H1 (cell line): ENCODE measurements at regions not wholly inside any gene's neighbourhood (a gene's known extent, or its start where the extent isn't known, plus 50 kb on each side); places are given as distances from the start of the nearest gene placed in this dataset.

Experiments
- CTCF ChIA-PET: fragments of 300-600 bp; sonication (Branson Sonifier 250); formaldehyde crosslinking; loops from one replicate; lab custom pipeline; 2021; ENCODE audit not compliant: partially characterized antibody; lab: Charles Lee
- POLR2A ChIA-PET: fragments of 300-600 bp; sonication (Branson Sonifier 250); formaldehyde crosslinking; loops from one replicate; lab custom pipeline; 2021; ENCODE audit warnings: inconsistent platforms; ENCODE audit not compliant: partially characterized antibody; lab: Charles Lee
- DNase-seq, 2 experiments: peaks; one replicate each; pipeline versions ENCODE4 v3.0.0 to v3.0.0-alpha.2; 2010 to 2022; ENCODE audit warnings: low spot score in 2 of 2, low read depth in 1 of 2, mixed read lengths in 1 of 2
- FAIRE-seq: peaks from 2 replicates; lab custom pipeline; 2011; peaks lifted over from hg19 to GRCh38; lab: Jason Lieb, UNC
- H2AFZ ChIP-seq: 2 replicates; pipeline ENCODE4 v1.8.1; 2012; ENCODE audit warnings: low read length, inconsistent platforms
- H2AK5ac ChIP-seq: 2 replicates; pipeline ENCODE4 v1.6.1; 2013; ENCODE audit warnings: low read depth, low read length
- H2BK120ac ChIP-seq: replicated peaks from 2 replicates; pipeline ENCODE3; 2013; ENCODE audit warnings: low read depth, low read length, inconsistent platforms
- H2BK12ac ChIP-seq: 2 replicates; pipeline ENCODE4 v1.6.1; 2013; ENCODE audit warnings: low read depth, low read length
- H2BK15ac ChIP-seq: 2 replicates; pipeline ENCODE4 v1.6.1; 2013; ENCODE audit warnings: low read length
- H2BK20ac ChIP-seq: 2 replicates; pipeline ENCODE4 v1.6.1; 2013; ENCODE audit warnings: low read length
- H2BK5ac ChIP-seq: 2 replicates; pipeline ENCODE4 v1.6.1; 2013; ENCODE audit warnings: low read depth, low read length
- H3K14ac ChIP-seq: 2 replicates; pipeline ENCODE4 v1.6.1; 2013; ENCODE audit warnings: inconsistent platforms; ENCODE audit not compliant: insufficient read length
- H3K18ac ChIP-seq: 2 replicates; pipeline ENCODE4 v1.6.1; 2013; ENCODE audit warnings: low read length; ENCODE audit errors: extremely low read depth
- H3K23ac ChIP-seq: 2 replicates; pipeline ENCODE4 v1.6.1; 2013; ENCODE audit warnings: inconsistent platforms; ENCODE audit not compliant: insufficient read length
- H3K23me2 ChIP-seq: 2 replicates; pipeline ENCODE4 v1.6.1; 2013; ENCODE audit warnings: low read depth, low read length
- H3K27ac ChIP-seq: 2 replicates; pipeline ENCODE4 v1.6.1; 2011; ENCODE audit warnings: low read depth, low read length, inconsistent platforms
- H3K27me3 ChIP-seq, 4 experiments: replicated peaks in 1 of 4; 1 replicate in 1 of 4; 2 replicates in 3 of 4; pipeline versions ENCODE4 v1.6.1 to v1.8.1; 2011 to 2013; ENCODE audit warnings: low read length in 3 of 4, mild to moderate bottlenecking in 3 of 4, inconsistent platforms in 2 of 4, mixed read lengths in 2 of 4, moderate library complexity in 1 of 4; ENCODE audit not compliant: control insufficient read depth in 3 of 4, insufficient read depth in 3 of 4; ENCODE audit errors: extremely low read depth in 1 of 4
- H3K36me3 ChIP-seq, 4 experiments: 2 replicates each; pipeline versions ENCODE4 v1.6.1 to v1.8.1; 2011 to 2013; ENCODE audit warnings: mild to moderate bottlenecking in 4 of 4, low read length in 3 of 4, moderate library complexity in 2 of 4, control low read depth in 1 of 4, inconsistent platforms in 1 of 4; ENCODE audit not compliant: insufficient read depth in 4 of 4, control insufficient read depth in 2 of 4
- H3K4ac ChIP-seq: replicated peaks from 2 replicates; pipeline ENCODE3; 2013; ENCODE audit warnings: low read length, low read depth, mixed read lengths, inconsistent platforms; ENCODE audit not compliant: insufficient read length
- H3K4me1 ChIP-seq, 4 experiments: replicated peaks in 1 of 4; 1 replicate in 1 of 4; 2 replicates in 3 of 4; pipeline versions ENCODE4 v1.6.1 to v1.8.1; 2011 to 2013; ENCODE audit warnings: low read length in 3 of 4, inconsistent platforms in 2 of 4, mixed read lengths in 1 of 4; ENCODE audit not compliant: insufficient read depth in 4 of 4, control insufficient read depth in 3 of 4
- H3K4me2 ChIP-seq, 2 experiments: 2 replicates each; pipeline versions ENCODE4 v1.6.1 to v1.8.1; 2011 to 2013; ENCODE audit warnings: low read depth in 2 of 2, low read length in 2 of 2, control low read depth in 1 of 2, inconsistent platforms in 1 of 2, mild to moderate bottlenecking in 1 of 2; ENCODE audit not compliant: insufficient read depth in 1 of 2
- H3K4me3 ChIP-seq, 4 experiments: fragments of 200-600, 300-600 bp in 1 of 4; sonication (generic), shearing (Covaris generic), sonication (Bioruptor Twin) in 1 of 4; 2 replicates each; pipeline versions ENCODE4 v1.5.1 to v1.8.1; 2011 to 2016; ENCODE audit warnings: low read length in 4 of 4, low read depth in 3 of 4, control low read depth in 2 of 4, inconsistent platforms in 2 of 4, mild to moderate bottlenecking in 2 of 4, mixed read lengths in 1 of 4, moderate library complexity in 1 of 4; ENCODE audit not compliant: insufficient read depth in 2 of 4; ENCODE audit errors: extremely low read depth in 1 of 4
- H3K56ac ChIP-seq: replicated peaks from 2 replicates; pipeline ENCODE3; 2013; ENCODE audit warnings: low read depth, mild to moderate bottlenecking, mixed read lengths, low read length, inconsistent platforms; ENCODE audit not compliant: insufficient read length
- H3K79me1 ChIP-seq: 2 replicates; pipeline ENCODE4 v1.6.1; 2013; ENCODE audit warnings: low read depth, low read length, control low read depth
- H3K79me2 ChIP-seq, 2 experiments: 2 replicates each; pipeline versions ENCODE4 v1.6.1 to v1.8.1; 2012 to 2013; ENCODE audit warnings: low read length in 2 of 2, mild to moderate bottlenecking in 2 of 2, inconsistent platforms in 1 of 2; ENCODE audit not compliant: insufficient read depth in 2 of 2, control insufficient read depth in 1 of 2
- H3K9ac ChIP-seq, 4 experiments: replicated peaks in 1 of 4; 1 replicate in 1 of 4; 2 replicates in 3 of 4; pipeline versions ENCODE4 v1.6.1 to v1.8.1; 2011 to 2013; ENCODE audit warnings: low read depth in 3 of 4, low read length in 3 of 4, control low read depth in 2 of 4, mild to moderate bottlenecking in 2 of 4, moderate library complexity in 2 of 4, inconsistent platforms in 1 of 4; ENCODE audit errors: extremely low read depth in 1 of 4
- H3K9me3 ChIP-seq, 2 experiments: 2 replicates each; pipeline versions ENCODE4 v1.6.1 to v1.8.1; 2012 to 2013; ENCODE audit warnings: mild to moderate bottlenecking in 2 of 2, moderate library complexity in 2 of 2, control low read depth in 1 of 2, inconsistent platforms in 1 of 2, low read depth in 1 of 2, low read length in 1 of 2, mixed read lengths in 1 of 2; ENCODE audit not compliant: insufficient read depth in 2 of 2
- H4K20me1 ChIP-seq, 2 experiments: replicated peaks in 1 of 2; 2 replicates each; pipeline versions ENCODE3 to v1.8.1; 2011 to 2013; ENCODE audit warnings: inconsistent platforms in 2 of 2, low read length in 2 of 2, mild to moderate bottlenecking in 1 of 2; ENCODE audit not compliant: insufficient read depth in 2 of 2, control insufficient read depth in 1 of 2
- H4K5ac ChIP-seq: 2 replicates; pipeline ENCODE4 v1.6.1; 2013; ENCODE audit warnings: low read length, low read depth, mixed read lengths, inconsistent platforms; ENCODE audit not compliant: insufficient read length
- H4K8ac ChIP-seq: 2 replicates; pipeline ENCODE4 v1.8.0; 2013; ENCODE audit warnings: mild to moderate bottlenecking, moderate library complexity, low read length, inconsistent platforms; ENCODE audit not compliant: insufficient read depth; ENCODE audit errors: extremely low read depth
- H4K91ac ChIP-seq: replicated peaks from 2 replicates; pipeline ENCODE3; 2013; ENCODE audit warnings: low read length, mixed read lengths, inconsistent platforms; ENCODE audit not compliant: insufficient read length
- CHD7 ChIP-seq: fragments of 300-600 bp; sonication (generic); IDR thresholded peaks from 2 replicates; pipeline ENCODE4 v1.7.1; 2012; ENCODE audit warnings: low read length, moderate library complexity, mild to moderate bottlenecking, inconsistent platforms; ENCODE audit not compliant: insufficient replicate concordance

GRCh38 chr3:16675805-16676204 is 70.6 kb upstream of the DAZL start:
- H3K56ac ChIP-seq = no peak overlapping the region
- no peaks in the 10 kb centered on the region for H3K23me2 ChIP-seq
- H3K4me1 ChIP-seq = peaks cover 0 to 11% (median 6%) of the 10 kb centered on the region in 4 experiments; a peak in 4 of 7 replicates
- H3K36me3 ChIP-seq = peaks cover 0 to 32% (median 13%) of the 10 kb centered on the region in 4 experiments; a peak in 5 of 8 replicates
- H3K9ac ChIP-seq = no peak overlapping the region
- no peak overlapping the region for H4K5ac ChIP-seq
- H2AFZ ChIP-seq = no peak overlapping the region
- H3K4ac ChIP-seq = no peak overlapping the region
- no peak overlapping the region for H2BK120ac ChIP-seq
- H3K14ac ChIP-seq = no peak overlapping the region
- DNase-seq (no peak), FAIRE-seq (no peak)
- no peaks in the 10 kb centered on the region for H3K79me1 ChIP-seq
- no peak overlapping the region for H3K23ac ChIP-seq
- no peak overlapping the region for H4K91ac ChIP-seq
- ChIA-PET POLR2A (interaction anchor here (0.9 to 1.0 kb wide), 2 partner anchors 12 to 73 kb away, joined by 3 read pairs; no protein-coding TSS in a partner anchor), CTCF (interaction anchor here (1.3 kb wide), 1 partner anchor 11 kb away, joined by 3 read pairs; no protein-coding TSS in a partner anchor)
- peaks cover 28% of the 10 kb centered on the region in 2 experiments for H3K9me3 ChIP-seq
- no peaks in the 10 kb centered on the region for H3K79me2 ChIP-seq
- no peak overlapping the region for H3K18ac ChIP-seq
- no peak overlapping the region for H3K4me2 ChIP-seq
- no peak overlapping the region for H2BK15ac ChIP-seq
- peak overlapping the region in 1 of 4 experiments; percentile 21; a peak in 1 of 8 replicates for H3K4me3 ChIP-seq
- H4K20me1 ChIP-seq = no peaks in the 10 kb centered on the region
- H2BK12ac ChIP-seq = no peak overlapping the region
- no peak overlapping the region for H3K27ac ChIP-seq
- no peaks in the 10 kb centered on the region for H3K27me3 ChIP-seq
- H2BK5ac ChIP-seq = no peak overlapping the region
- no peak overlapping the region for H2AK5ac ChIP-seq
- no peak overlapping the region for H4K8ac ChIP-seq
- H2BK20ac ChIP-seq = no peak overlapping the region
- no peak for TF ChIP-seq CHD7
